Inflammatory macrophage (primary cell): ENCODE measurements at regions not wholly inside any gene's neighbourhood (a gene's known extent, or its start where the extent isn't known, plus 50 kb on each side); places are given as distances from the start of the nearest gene placed in this dataset.

Experiments
- DNase-seq, 2 donors: peaks; one replicate each; pipeline ENCODE4 v3.0.0-alpha.2; 2020 to 2022

- DNase-seq, result no peak
These were observed 70.3 kb upstream of the RAB12 start for GRCh38 chr18:8538935-8539334.

- no peak for DNase-seq
These were observed 62.6 kb upstream of the RAB12 start for GRCh38 chr18:8546677-8547076.

GRCh38 chr18:8548186-8548585, 61.1 kb upstream of the RAB12 start:
- no peak for DNase-seq

- no peak for DNase-seq
These were observed 59.9 kb upstream of the RAB12 start for GRCh38 chr18:8549254-8549757.

GRCh38 chr18:8552151-8552550, 57.1 kb upstream of the RAB12 start:
- DNase-seq, result no peak

GRCh38 chr18:8554354-8554753, 54.9 kb upstream of the RAB12 start:
- DNase-seq, result no peak

- DNase-seq, result no peak
These were observed 52.8 kb upstream of the RAB12 start for GRCh38 chr18:8556424-8556823.
